ENCODE measurements at regions not wholly inside any gene's neighbourhood (a gene's known extent, or its start where the extent isn't known, plus 50 kb on each side); places are given as distances from the start of the nearest gene placed in this dataset.

GRCh38 chr20:24411003-24411833 lies 58.2 kb upstream of the SYNDIG1 start:
- no peak for TF ChIP-seq CTCF (IDR thresholded peaks at IDR 0.05)
- TF ChIP-seq POLR2A (IDR thresholded peaks at IDR 0.05), result no peak

Measured in tibial nerve (tissue), 3 donors.